ENCODE measurements at regions not wholly inside any gene's neighbourhood (a gene's known extent, or its start where the extent isn't known, plus 50 kb on each side); places are given as distances from the start of the nearest gene placed in this dataset.

DNA sequence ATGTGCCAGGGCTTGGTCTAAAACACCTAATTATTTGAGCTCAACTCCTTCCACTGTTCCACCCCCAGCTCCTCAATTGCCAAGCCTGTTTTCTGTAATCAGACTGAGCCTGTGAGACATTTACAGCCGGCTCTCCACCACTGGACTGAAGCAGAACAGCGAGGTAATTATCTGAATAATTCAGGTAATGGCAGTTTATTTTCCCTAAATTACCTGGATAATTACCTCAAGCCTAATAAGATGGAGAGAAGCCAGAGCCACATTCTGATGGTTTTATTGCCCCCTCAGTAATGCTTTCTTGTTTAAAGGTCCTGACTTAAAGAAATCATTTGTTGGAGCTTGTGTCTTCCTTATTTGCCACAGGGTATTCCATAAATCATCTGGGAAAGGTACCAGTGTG is 64.2 kb downstream of the FZD4 start:
- H3K36me3 Mint-ChIP-seq (ENCODE audit: low read depth) = no peaks in the 10 kb centered on the region
- intact Hi-C loops (cut with micrococcal nuclease) = no loop called here
- no peak for DNase-seq (ENCODE audit: low spot score)
- H3K4me3 Mint-ChIP-seq (ENCODE audit: low read depth) = no peak overlapping the region
- no peaks in the 10 kb centered on the region for H3K9me3 Mint-ChIP-seq
- H3K27ac Mint-ChIP-seq = no peak overlapping the region
- H3K4me1 Mint-ChIP-seq (ENCODE audit: low read depth) = no peaks in the 10 kb centered on the region
- peaks cover 4% of the 10 kb centered on the region for H3K27me3 Mint-ChIP-seq (ENCODE audit: low read depth)

- no peak overlapping the region for H3K4me3 Mint-ChIP-seq (ENCODE audit: low read depth)
- no peak overlapping the region for H3K27ac Mint-ChIP-seq
- intact Hi-C loops (cut with micrococcal nuclease) = no loop called here
- H3K4me1 Mint-ChIP-seq (ENCODE audit: low read depth) = no peaks in the 10 kb centered on the region
- H3K36me3 Mint-ChIP-seq (ENCODE audit: low read depth) = no peaks in the 10 kb centered on the region
- no peaks in the 10 kb centered on the region for H3K9me3 Mint-ChIP-seq
- no peak for DNase-seq (ENCODE audit: low spot score)
- peaks cover 9% of the 10 kb centered on the region for H3K27me3 Mint-ChIP-seq (ENCODE audit: low read depth)
Measured at GRCh38 chr11:86893235-86893634, 62.0 kb downstream of the FZD4 start.

Data from activated T-helper 2 cell treated with anti-CD3 and anti-CD28 coated beads, Interferon-gamma antibody, Interleukin-2, Interleukin-4, amounts not matched to agents 10 μg/mL and 5 μg/mL and 100 μg/mL, durations not matched to agents 14 hours and 24 hours and 36 hours (primary cell).